K562 (cell line): ENCODE measurements at regions not wholly inside any gene's neighbourhood (a gene's known extent, or its start where the extent isn't known, plus 50 kb on each side); places are given as distances from the start of the nearest gene placed in this dataset.

ENCODE experiments used
- CTCF ChIP-seq, 3 experiments: IDR thresholded peaks in 2 of 3; conservative IDR thresholded peaks in 1 of 3; 2 replicates each; pipeline ENCODE4 v1.5.1; 2011 to 2012; ENCODE audit warnings: low read length in 3 of 3, mild to moderate bottlenecking in 3 of 3, control low read depth in 2 of 3, improper control_type of control experiment in 1 of 3, inconsistent platforms in 1 of 3, low read depth in 1 of 3, mixed read lengths in 1 of 3, moderate library complexity in 1 of 3; ENCODE audit not compliant: insufficient read depth in 2 of 3
- HBP1 ChIP-seq: fragments of 450-650 bp; formaldehyde crosslinking; IDR thresholded peaks from 2 replicates; pipeline ENCODE4 v1.4.0; 2022; ENCODE audit warnings: missing genetic modification characterization
- HOMEZ ChIP-seq: fragments of 250-450 bp; sonication (Bioruptor Pico); IDR thresholded peaks from 2 replicates; pipeline ENCODE4 v1.4.0; 2020; ENCODE audit warnings: mild to moderate bottlenecking, moderate library complexity
- MAFG ChIP-seq: fragments of 450-650 bp; conservative IDR thresholded peaks from 2 replicates; pipeline ENCODE4 v1.6.1; 2016; ENCODE audit warnings: missing genetic modification characterization, missing compliant biosample characterization
- RAD21 ChIP-seq, 2 experiments: fragments of 250-450 bp in 1 of 2; fragments of 450-650 bp in 1 of 2; sonication (Bioruptor Pico) in 1 of 2; formaldehyde crosslinking in 1 of 2; IDR thresholded peaks in 1 of 2; conservative IDR thresholded peaks in 1 of 2; 2 replicates each; pipeline versions ENCODE4 v1.4.0 to v1.8.0; 2020 to 2022; ENCODE audit warnings: mild to moderate bottlenecking in 2 of 2, moderate library complexity in 1 of 2

- TF ChIP-seq HOMEZ (no peak), HBP1 (CRISPR knock-in tag) (no peak), MAFG (tag) (no peak), RAD21 (CRISPR knock-in tag; conservative IDR thresholded peaks at IDR 0.05 in 1 of 2, IDR thresholded peaks at IDR 0.05 in 1 of 2) (no peak), CTCF (IDR thresholded peaks at IDR 0.05 in 2 of 3, conservative IDR thresholded peaks at IDR 0.05 in 1 of 3; ENCODE audit: insufficient read depth in 2 of 3, low read depth in 1 of 3, low read length in 3 of 3) (no peak)
These were observed 412.1 kb downstream of the CENPC start for GRCh38 chr4:67133162-67133561.
